ENCODE measurements at regions not wholly inside any gene's neighbourhood (a gene's known extent, or its start where the extent isn't known, plus 50 kb on each side); places are given as distances from the start of the nearest gene placed in this dataset.
A peak's percentile ranks its signal among the peaks of the same experiment; 100 is the strongest.
"Not testable (repeated sequence)": the region's sequence is repeated elsewhere in the genome, so short reads cannot be mapped to it uniquely, and the experiment has no call there.

DNA sequence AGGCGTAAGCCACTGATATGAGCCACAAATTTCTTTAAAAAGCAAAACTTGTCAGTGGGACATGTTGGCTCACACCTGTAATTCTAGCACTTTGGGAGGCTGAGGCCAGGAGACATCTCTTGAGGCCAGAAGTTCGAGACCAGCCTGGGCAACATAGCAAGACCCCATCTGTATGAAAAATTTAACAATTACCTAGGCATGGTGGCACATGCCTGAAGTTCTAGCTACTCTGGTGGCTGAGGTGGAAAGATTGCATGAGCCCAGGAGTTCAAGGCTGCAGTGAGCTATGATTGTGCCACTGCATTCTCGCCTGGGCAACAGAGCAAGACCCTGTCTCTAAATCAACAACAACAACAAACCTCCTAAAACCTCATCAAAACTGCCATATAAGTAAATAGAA, 147.6 kb upstream of the BARHL2 start:
- H3K4me3 ChIP-seq (replicated peaks in 1 of 2; ENCODE audit: low read depth in 2 of 2, low read length in 2 of 2) = no peak overlapping the region
- TF ChIP-seq, protein P1, sequence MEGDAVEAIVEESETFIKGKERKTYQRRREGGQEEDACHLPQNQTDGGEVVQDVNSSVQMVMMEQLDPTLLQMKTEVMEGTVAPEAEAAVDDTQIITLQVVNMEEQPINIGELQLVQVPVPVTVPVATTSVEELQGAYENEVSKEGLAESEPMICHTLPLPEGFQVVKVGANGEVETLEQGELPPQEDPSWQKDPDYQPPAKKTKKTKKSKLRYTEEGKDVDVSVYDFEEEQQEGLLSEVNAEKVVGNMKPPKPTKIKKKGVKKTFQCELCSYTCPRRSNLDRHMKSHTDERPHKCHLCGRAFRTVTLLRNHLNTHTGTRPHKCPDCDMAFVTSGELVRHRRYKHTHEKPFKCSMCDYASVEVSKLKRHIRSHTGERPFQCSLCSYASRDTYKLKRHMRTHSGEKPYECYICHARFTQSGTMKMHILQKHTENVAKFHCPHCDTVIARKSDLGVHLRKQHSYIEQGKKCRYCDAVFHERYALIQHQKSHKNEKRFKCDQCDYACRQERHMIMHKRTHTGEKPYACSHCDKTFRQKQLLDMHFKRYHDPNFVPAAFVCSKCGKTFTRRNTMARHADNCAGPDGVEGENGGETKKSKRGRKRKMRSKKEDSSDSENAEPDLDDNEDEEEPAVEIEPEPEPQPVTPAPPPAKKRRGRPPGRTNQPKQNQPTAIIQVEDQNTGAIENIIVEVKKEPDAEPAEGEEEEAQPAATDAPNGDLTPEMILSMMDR (IDR thresholded peaks at IDR 0.05; ENCODE audit: low read depth, low read length) = no peak
- DNase-seq (ENCODE audit: low read depth in 2 of 2) = no peak

DNA sequence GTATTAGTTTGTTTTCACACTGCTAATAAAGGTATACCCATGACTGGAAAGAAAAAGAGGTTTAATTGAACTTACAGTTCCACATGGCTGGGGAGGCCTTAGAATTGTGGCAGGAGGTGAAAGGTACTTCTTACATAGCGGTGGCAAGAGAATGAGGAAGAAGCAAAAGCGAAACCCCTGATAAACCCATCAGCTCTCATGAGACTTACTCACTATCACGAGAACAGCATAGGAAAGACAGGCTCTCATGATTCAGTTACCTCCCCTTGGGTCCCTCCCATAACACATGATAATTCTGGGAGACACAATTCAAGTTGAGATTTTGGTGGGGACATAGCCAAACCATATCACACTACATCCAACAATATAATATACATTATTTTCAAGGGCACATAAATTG, 145.7 kb upstream of the BARHL2 start:
- DNase-seq (ENCODE audit: low read depth in 2 of 2) = peak in 1 of 2 donors; percentile 6
- H3K4me3 ChIP-seq (replicated peaks in 1 of 2; ENCODE audit: low read depth in 2 of 2, low read length in 2 of 2) = no peak overlapping the region
- TF ChIP-seq, protein P1 (IDR thresholded peaks at IDR 0.05; ENCODE audit: low read depth, low read length) = no peak

DNA sequence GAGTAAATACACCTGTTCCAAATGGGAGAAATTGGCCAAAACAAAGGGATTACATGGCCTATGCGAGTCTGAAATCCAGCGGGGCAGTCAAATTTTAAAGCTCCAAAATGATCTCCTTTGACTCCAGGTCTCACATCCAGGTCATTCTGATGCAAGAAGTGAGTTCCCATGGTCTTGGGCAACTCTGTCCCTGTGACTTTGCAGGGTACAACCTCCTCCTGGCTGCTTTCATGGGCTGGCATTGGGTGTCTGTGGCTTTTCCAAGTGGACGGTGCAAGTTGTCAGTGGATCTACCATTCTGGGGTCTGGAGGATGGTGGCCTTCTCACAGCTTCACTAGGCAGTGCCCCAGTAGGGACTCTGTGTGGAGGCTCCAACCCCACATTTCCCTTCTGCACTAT, 144.3 kb upstream of the BARHL2 start:
- not testable (repeated sequence) for H3K4me3 ChIP-seq (replicated peaks in 1 of 2; ENCODE audit: low read depth in 2 of 2, low read length in 2 of 2); DNase-seq (ENCODE audit: low read depth in 2 of 2)

DNA sequence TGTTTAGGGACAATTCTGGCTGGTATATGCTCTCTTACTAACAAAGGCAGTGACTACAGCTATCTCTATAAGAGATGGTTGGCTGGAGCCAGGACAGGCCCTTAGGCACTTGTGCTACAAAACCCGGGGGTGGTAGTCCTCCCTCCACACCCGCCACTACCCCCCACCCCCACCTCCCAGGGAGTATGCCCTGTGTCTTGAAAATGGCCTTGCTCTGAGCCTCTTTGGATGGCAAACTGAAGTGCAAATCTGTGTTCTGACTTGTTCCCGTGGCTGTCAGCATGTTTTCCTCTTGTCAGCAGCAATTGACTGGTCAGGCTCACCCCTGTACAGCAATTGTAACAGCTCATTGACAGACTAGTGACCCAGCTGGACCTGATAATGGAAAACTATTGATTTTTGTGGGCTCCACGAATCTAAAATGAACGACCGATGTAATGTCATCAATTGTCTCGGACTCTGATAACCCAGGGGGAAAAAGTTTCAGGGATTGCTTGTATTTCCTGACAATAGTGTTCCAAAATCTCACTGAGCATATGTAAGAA, 139.4 kb upstream of the BARHL2 start:
- DNase-seq (ENCODE audit: low read depth in 2 of 2) = no peak
- TF ChIP-seq, protein P1 (IDR thresholded peaks at IDR 0.05; ENCODE audit: low read depth, low read length) = no peak
- no peak overlapping the region for H3K4me3 ChIP-seq (replicated peaks in 1 of 2; ENCODE audit: low read depth in 2 of 2, low read length in 2 of 2)

DNA sequence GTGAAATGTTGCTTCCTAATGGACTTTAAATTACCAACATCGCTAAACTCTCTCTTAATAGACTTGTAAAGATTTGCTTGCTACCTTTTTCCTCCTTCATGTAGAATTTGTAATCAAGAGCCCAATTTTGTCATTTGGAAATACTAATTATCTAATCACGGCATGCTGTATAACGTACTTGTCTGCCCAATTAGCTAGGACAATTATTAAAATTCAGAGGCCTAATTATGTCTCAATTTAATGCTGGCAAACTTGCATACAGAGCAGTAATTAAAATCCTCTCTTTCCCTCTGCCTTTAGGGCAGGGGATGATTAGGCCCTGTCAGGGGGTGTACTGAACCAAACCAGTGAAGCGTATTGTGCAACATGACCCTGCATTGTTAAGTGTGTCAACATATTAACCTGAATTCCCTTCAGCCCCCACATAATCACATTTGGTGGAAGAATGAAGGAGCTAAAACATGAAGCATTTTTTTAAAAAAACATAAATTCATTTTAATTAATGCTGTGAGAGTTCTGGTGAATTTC, 137.4 kb upstream of the BARHL2 start:
- TF ChIP-seq, protein P1 (IDR thresholded peaks at IDR 0.05; ENCODE audit: low read depth, low read length) = no peak
- no peak overlapping the region for H3K4me3 ChIP-seq (replicated peaks in 1 of 2; ENCODE audit: low read depth in 2 of 2, low read length in 2 of 2)
- DNase-seq (ENCODE audit: low read depth in 2 of 2) = no peak

GRCh38 chr1:90851711-90852050, 134.6 kb upstream of the BARHL2 start:
- peak overlapping the region; percentile 43 to 55 for H3K4me3 ChIP-seq (replicated peaks in 1 of 2; ENCODE audit: low read depth in 2 of 2, low read length in 2 of 2)
- TF ChIP-seq, protein P1 (IDR thresholded peaks at IDR 0.05; ENCODE audit: low read depth, low read length) = no peak
- DNase-seq (ENCODE audit: low read depth in 2 of 2) = no peak

DNA sequence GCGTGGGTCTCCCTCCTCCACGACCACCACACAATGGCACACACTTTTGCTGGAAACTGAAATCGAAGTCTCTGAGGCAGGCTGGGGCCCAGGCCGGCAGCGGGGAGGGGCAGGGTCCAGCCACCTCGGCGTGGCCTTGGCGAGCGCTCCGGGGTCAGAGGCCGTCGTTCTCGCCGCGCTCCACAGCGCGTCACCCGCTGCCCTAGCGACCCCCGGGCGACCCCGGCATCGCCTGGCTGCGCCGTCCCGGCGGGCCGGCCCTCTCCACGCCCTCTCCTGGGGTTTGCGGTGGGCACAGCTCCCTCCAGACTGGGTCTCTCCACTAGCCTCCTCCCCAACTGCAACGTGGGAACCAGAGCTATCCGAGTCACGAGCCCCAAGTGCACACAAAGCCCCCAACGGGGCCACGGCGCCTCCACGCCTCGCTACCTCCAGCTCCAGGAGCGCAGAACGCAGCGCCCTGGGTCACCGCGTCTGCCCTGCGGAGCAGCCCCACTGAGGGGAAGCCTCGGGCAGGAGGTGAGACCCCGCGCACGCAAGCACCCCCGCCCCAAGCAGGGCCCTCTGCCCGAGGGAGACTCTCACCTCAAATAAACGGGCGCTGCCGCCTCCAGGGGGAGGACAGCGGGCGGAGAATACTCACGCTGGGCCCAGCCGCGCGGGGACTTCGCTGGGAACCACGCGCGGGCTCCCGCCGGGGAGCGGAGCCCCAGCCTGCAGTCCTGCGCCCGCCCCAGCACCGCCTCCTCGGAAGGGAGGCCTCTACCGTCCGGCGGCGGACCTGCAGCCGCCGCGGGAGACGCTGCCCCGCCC, 134.0 kb upstream of the BARHL2 start:
- TF ChIP-seq, protein P1 (IDR thresholded peaks at IDR 0.05; ENCODE audit: low read depth, low read length) = peak; percentile 38
- peak; percentile 75 to 85 for DNase-seq (ENCODE audit: low read depth in 2 of 2)
- peak overlapping the region; percentile 80 to 83 for H3K4me3 ChIP-seq (replicated peaks in 1 of 2; ENCODE audit: low read depth in 2 of 2, low read length in 2 of 2)

Measured in cardiac fibroblast (primary cell).